ENCODE measurements at regions not wholly inside any gene's neighbourhood (a gene's known extent, or its start where the extent isn't known, plus 50 kb on each side); places are given as distances from the start of the nearest gene placed in this dataset.

DNA sequence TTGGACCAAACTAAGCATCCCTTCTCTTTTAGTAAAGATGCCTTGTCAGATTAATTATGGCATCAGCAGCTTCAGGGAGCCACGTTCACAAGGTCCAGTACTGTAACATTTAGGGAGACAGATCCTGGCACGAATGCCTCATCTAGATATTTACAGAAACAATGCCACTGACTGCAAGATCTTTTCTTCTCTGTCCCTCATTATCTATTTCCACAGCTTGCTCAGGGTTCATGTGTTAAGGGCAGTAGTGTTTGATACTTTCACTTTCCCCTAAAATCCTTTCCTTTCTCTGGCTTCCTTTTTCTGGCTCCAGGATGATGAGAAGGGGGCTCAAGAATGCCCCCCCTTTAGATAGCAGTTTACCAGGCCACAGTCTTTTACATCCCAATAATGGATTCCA, 393.9 kb downstream of the BCL11A start:
- DNase-seq (ENCODE audit: low read depth) = no peak

DNA sequence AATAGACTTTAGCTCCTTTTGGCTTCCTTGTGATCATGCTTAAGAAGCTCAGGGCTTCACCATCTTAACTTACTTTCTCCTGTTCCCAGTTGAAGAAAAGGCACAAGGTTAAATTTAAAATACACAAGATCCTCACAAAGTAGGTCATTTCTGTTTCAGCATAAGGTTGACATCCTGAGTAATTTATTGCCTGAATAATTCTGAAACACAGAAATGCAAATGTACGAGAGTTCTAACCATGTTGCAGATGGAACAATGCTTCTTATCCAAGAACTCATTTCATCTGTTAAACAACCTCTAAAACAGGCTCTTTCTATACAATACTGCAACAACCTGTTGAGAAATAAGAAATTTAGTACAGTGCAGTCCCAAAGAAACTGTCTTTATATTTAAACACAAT, 395.2 kb downstream of the BCL11A start:
- DNase-seq (ENCODE audit: low read depth) = no peak

DNA sequence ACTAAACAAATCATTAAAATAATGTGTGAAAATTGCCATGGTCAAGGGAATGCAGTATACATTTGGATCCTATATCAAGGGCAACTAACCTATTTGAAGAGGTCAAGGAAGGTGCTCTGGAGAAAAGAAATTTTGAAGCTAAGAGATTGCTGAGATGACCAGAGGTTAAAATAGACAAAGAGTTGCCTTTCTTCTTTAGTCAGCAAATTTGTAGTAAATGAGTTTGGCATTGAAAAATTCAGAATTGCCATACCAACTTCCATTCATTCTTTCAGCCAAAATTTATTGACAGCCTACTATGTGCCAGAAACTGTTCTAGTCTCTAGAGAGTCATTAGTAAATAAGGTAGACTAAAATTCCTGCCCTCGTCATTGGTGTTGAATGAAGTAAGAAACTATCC, 396.2 kb downstream of the BCL11A start:
- no peak for DNase-seq (ENCODE audit: low read depth)

DNA sequence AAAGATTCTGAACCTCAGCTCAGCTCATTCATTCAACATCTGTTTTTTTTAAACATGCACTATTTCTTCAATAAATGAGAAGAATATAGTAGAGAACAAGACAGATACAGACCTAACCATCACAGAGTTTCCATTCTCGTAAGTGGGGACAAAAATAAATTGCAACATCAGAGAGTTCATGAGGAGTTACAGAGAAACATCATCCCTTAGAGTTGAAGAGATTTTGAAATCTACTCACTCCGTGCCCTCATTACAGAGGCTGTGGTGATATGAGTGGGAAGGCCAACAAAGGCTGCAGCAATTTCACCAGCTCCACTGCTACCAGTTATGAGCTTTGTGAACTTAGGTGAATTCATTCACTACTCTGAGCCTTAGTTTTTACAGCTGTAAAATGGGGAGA, 399.3 kb downstream of the BCL11A start:
- no peak for DNase-seq (ENCODE audit: low read depth)

DNA sequence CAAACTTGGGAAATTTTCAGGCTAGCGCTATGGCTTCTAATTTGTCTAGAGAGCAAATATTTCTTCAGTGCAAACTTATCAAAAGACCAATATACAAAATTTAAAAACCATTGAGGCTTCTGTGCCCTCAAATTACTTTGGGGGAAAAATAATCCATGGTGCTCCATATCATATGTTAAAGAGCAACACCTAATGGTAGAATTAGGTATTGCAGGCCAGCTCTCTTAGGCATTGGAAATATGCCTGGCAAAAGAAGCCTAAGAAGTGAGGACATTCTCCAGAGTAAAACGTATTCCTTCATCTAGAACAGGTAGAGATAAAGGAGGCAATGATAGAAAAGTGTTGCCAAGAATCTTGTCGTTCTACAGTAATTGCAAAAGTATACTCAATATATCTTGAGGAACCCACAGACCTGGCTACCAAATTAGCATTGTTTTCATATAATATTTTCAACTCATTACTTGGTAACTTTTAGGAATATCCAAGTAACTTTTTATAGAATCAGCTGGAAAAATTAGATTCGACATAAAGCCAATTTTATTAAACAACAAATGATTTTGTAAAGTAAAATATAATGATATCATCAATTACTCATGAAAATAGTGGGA, 401.1 kb downstream of the BCL11A start:
- peak; percentile 9 for DNase-seq (ENCODE audit: low read depth)

DNA sequence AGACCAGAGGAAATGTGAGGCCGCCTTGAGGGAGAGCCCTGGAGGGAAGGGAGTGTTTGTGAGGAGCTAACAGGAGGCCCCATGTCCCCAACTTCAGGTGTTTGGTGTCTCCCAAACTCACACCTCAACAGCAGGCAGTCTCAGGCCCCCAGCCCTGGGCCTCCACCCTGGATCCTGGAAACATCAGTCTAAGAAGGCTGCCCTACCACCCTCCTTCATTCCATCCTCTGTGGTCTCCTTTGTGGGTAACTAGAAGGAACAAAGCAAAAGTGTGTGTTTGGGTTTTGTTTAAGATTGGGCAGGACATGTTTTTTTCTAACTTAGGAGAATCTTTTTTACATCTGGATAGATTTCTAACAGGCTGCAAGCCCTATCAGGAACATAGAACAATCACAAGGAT, 404.3 kb downstream of the BCL11A start:
- no peak for DNase-seq (ENCODE audit: low read depth)

DNA sequence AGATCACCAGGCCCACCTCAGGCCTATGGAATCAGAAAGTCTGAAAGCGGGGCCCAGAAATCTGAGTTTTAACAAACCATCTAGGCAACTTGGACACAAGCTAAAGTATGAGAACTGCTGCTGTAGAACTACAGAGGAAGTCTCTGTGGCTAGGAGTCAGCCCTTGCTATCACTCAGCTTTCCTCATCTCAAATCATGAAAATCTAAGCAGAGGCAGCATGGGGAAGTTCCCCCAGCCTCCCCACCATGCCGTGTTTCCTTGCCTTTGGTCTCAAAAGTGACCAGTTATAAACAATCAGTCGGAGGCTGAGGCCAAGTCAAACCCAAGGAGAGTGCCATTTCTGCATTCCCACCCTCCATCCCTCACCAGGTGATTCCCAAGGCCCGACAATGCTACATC, 404.7 kb downstream of the BCL11A start:
- no peak for DNase-seq (ENCODE audit: low read depth)

DNA sequence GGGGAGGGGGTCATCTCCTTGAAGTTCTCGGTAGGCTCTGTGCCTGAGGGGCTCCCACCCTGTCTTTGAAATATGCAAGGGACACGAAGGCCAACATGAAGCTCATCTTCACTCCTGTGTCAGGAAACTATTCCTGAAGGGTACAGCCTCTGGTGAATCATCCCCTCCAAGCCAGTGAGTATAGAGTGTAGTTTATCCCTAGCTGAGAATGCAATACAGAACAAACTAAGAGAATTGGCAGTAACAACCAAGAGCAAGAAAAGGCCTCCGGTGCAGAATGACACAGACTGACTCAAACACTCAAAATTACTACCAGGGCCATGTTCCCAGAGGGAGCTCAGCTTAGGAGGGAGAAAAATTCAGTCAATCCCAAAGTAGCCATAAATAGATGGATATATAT, 413.3 kb downstream of the BCL11A start:
- no peak for DNase-seq (ENCODE audit: low read depth)

DNA sequence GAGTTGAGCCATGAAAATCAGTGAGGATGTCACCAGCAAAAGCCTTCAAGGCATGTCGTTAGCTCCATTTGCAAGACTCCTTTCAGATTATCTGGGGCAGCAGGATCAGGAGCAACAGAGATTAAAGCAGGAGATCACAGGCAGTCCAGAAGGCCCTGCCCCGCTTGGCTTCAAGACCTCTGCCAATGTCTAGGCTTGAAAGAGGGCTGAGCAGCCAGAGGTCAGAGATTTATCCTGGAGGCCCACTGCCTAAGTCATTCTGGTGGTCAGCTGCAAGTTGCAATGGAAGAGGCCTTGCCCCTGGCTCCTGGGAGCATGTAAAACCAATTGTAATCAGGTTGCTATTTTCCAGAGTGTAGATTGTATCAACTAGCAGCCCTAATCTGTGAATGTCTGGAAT, 416.5 kb downstream of the BCL11A start:
- no peak for DNase-seq (ENCODE audit: low read depth)

DNA sequence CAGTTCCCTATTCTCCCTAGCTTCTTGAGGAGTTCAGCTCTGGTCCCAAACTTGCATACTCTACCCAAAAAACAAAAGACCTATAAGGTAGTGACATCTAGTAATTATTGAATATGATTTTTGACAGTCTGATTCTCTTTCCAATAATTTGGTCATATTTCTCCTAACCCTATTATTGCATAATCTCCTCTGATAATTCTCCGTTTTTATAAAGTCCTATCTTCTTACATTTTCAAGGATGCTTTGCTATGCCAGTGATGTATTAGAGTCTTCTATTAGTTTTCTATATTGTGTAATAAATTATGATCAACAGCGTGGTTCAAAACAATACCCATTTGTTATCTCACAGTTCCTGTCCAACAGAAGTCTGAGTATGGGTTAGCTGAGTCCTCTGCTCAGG, 426.3 kb downstream of the BCL11A start:
- DNase-seq (ENCODE audit: low read depth) = no peak

DNA sequence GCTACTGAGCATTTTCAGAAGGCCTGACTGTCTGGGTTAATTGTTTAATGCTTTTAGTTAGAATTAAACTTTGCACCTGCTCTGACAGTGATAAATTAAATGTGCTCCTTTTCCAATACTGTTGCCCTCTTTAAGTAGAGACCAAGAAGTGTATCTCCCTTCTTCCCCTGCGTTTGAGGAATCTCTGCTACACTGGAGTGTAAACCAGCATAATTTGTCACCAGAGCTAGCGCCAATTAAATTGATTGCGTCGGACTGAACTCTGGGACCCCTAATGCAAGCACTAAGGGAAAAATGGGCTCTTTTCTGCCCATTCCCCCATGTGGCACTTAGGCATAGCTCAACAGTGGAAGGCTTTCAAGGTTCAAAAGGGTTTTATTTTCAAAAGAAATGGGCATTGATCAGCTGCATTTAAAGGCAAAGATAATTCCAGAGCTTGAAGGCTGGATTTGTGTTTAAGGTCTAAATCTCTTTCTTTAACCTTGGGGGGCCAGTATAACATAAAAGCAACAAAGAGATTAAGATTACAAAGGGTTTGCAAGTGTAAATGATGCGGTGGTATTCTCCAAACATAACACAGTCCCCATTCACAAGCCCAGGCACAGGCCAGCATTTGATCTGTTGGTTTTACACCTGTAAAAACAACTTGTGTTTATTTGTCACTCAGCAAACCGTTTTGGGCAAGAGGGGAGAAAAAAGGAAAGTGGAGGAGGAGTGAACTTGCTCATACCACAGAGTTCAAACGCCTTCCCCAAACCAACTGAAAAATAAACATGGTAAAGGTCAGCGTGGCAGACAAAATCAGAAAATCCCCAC, 427.6 kb downstream of the BCL11A start:
- no peak for DNase-seq (ENCODE audit: low read depth)

DNA sequence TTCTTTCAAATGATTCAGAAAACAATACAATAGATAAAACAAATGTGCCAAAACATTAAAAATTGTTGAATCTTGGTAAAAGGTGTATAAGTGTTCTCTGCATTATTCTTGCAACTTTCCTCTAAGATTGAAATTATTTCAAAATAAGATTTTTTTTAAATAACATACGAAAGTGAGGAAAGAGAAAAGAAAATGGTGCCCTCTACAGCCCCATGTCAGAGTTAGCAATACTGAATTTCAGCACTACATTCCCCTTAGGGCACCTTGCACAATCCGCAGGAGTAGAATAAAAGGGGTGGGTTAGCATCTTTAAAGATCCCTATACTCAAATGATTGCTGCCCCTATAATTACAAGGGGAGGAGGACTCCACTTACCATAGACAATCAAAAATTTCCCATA, 433.7 kb downstream of the BCL11A start:
- DNase-seq (ENCODE audit: low read depth) = no peak

DNA sequence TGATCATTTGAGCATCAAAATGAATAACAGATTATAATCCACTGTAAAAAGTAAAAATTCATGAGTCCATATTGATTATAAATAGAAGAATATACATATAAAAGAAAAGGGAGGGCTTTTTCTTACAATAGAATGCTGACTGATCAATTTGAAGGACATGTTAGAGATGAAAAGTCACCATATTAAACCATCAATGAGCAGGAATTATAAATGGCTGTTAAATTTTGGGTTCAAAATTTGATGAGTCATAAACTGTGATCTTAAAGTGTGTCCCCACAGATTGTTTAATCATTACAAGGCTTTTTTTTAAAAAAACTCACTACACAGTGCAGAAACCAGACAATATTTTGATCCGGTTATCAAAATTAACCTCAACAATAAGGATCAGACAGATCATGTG, 434.5 kb downstream of the BCL11A start:
- no peak for DNase-seq (ENCODE audit: low read depth)

DNA sequence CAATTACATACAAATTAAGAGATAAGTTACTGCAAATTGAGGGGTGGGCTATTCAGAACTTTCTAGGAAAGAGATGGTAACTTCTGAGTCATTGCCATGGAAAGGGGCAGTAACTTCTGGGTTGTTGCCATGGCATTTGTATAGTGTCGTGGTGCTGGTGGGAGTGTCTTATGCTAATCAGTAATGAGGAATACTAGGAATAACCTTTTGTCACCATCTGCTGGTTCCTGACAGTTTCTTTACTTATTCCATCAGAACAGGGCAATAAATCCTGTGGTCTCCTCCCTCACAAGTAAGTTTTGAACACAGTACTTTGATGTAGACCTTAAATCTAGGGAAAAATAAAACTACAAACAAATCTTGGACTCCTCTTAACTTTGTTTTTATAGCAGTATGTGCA, 435.4 kb downstream of the BCL11A start:
- no peak for DNase-seq (ENCODE audit: low read depth)

DNA sequence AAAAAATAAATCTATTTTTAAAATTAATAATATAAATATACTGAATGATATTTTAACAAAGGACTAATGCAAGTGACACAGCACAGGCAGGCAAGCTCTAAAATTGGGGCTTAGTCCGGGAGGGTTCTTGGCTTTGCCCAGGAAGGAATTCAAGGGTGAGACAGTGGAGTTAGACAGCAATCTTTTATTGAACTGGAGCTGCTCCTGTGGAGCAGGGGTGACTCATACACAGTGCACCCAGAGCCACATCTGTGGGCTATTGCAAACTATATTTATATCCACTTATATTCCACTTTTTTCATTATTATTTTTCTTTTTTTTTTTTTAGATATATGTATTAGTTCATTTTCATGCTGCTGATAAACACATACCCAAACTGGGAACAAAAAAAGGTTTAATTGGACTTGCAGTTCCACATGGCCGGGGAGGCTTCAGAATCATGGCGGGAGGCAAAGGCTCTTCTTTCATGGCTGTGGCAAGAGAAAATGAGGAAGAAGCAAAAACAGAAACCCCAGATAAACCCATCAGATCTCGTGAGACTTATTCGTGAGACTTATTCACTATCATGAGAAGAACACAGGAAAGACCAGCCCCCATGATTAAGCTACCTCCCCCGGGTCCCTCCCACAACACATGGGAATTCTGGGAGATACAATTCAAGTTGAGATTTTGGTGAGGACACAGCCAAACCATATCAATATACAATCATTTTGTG, 437.1 kb downstream of the BCL11A start:
- DNase-seq (ENCODE audit: low read depth) = no peak

DNA sequence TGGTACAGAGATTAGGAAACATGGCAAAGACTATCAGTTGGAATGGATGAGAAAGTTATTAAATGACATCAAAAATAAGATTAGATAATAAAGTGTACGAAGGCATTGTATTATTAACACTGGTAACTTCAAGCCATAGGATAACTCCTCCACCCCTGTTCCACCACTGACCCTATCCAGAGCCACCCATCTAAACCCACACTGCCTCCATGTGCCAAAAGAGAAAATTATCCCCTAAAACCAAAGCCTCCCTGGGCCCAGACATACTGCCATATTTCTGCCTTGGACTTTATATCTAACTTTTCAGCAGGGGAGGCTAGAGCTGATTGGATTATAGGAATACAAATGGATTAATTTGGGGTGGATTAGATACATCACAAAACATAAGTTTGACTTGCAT, 443.7 kb downstream of the BCL11A start:
- no peak for DNase-seq (ENCODE audit: low read depth)

DNA sequence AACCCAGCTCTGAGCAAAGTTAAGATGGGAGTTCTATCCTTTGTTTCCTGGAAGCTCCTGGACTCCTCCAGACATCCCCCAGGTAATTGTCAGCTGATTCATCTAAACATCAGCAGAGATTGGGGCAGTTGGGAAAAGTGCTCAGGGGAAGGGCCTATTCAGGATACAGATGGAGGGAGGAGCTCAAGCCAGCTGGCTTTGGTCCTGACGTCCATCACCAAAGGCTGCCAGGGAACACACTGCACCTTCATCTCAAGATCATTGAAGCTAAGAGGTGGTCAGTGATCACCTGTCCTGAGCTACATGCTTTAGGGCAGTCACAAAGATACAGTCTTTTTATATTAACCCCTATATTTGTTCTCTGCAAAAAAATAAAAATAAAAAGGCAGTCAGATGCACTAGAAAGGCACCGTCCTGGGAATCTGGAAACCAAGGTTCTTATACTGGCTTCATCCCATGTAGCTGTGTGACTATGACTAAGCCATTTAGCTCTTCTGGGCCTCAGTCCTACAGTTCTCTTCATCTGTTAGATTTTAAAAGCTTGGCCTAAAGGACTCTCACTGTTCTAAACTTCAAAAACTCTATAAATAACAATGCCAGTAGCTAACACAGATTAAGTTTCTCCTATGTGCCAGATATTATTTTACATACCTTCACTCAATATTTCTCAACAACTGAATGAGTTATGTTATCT, 446.5 kb downstream of the BCL11A start:
- DNase-seq (ENCODE audit: low read depth) = no peak

DNA sequence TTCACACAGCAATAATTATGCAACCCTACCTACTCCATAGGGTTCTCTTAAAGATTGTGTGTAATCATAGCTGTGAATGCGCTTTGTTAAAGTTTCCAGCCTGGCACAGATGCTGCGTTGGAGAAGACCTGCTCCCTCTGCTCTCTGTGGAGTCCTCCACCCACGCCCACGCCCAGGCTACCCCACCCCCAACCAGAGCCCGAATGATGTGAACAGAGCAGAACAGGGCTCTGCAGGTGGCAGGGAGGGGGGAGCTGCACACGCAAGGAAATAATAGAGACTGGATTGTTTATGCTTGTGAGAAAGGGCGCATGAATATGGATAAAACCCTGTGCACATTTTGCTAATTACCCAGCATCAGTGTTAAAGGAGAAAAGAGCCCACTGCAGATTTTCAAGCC, 447.5 kb downstream of the BCL11A start:
- no peak for DNase-seq (ENCODE audit: low read depth)

DNA sequence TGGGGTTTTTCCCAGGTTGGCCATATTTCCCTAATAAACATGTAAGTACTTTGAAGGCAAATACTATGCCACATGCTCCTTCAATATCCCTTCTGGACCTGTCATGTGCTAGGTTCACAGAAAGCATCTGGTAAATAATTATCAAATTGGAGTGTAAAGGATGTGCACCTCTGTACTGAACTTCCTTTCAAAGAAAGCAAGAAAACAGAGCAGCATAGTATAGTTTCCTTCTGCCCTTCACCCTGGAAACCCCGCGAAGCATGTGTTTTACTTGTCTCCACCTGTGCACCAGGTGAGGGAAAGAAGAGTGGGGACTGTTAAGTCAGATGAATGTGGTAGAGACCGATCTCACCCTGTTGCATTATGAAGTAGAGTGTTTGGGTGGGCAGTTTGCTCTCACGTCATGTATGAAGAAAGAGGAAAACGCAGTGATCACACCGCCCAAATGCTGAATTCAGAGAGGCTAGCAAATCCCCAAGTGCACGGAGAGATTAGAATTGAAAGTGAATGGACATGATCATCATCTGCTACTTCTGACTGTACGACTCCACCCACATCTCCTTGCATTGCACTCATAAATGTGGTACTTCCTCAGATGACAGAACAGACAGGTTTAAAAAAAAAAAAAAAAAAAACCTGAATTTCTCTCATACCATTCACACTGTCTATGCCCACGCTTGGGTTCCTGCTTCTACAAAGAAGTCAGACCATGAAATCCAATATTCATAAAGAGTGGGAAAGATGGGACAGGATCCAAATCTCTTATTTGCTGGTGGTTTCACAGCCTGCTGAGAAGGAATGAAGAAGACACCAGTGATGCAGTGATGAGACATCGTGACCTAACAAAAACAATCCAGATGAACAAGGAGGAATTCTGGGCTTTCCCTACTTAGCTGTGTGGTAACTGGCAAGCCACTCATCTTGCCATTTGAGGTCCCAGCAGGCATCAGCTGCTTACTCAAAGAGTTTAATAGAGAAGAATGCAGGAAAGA, 448.6 kb downstream of the BCL11A start:
- DNase-seq (ENCODE audit: low read depth) = no peak

DNA sequence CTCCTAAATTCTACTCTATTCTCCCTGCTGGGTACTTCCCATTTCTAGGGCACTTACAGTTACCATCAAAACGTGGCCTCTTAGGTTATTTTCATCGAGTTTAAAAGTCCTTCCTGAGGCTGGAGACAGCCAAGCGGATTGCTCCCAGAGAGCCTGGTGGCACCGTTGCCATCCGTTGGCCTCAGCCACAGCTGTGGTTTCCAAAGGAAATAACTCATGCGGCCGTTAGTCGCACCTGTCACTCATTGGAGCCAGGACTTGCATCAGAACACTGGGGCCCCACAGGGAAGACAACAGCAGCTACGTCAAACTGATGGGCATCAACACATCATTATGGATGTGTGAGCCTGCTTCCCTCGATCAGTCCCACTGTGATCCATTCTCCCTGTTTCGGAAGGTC, 453.4 kb downstream of the BCL11A start:
- no peak for DNase-seq (ENCODE audit: low read depth)

DNA sequence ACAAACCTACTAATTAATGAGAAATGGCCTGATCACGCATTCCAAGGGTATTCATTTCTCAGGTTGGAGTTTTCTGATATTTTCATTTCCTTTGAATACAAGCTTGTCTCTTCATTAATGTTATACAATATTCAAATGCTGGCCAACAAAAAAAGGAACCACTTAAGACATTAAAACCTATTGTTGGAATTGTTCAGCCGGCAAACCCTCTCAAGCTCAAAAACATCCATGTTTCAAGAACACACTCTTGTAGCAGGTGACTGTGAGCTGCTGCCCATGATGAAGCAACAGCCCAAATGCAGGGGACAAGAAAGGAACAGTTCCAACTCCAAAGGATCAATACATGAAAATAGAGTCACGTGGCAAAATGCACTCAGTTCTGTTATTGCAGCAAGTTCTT, 454.5 kb downstream of the BCL11A start:
- no peak for DNase-seq (ENCODE audit: low read depth)
